GM21447 (cell line): ENCODE measurements at regions not wholly inside any gene's neighbourhood (a gene's known extent, or its start where the extent isn't known, plus 50 kb on each side); places are given as distances from the start of the nearest gene placed in this dataset.

Experiments used
- ATAC-seq: cut with Tn5 transposase; IDR thresholded peaks from one replicate; pipeline ENCODE4 v1.9.1; 2021; ENCODE audit not compliant: unreplicated experiment

GRCh38 chr13:75135325-75135825 lies 346.6 kb downstream of the TBC1D4 start:
- ATAC-seq, result no peak

- ATAC-seq, result no peak
These were observed 349.0 kb downstream of the TBC1D4 start for GRCh38 chr13:75132701-75133695.

- ATAC-seq, result no peak
These were observed 352.6 kb downstream of the TBC1D4 start for GRCh38 chr13:75129331-75129730.

GRCh38 chr13:75124415-75124814 lies 357.6 kb downstream of the TBC1D4 start:
- ATAC-seq, result no peak

GRCh38 chr13:75123428-75123827 lies 358.5 kb downstream of the TBC1D4 start:
- ATAC-seq, result no peak

- no peak for ATAC-seq
These were observed 361.9 kb downstream of the TBC1D4 start for GRCh38 chr13:75120085-75120484.

- ATAC-seq, result no peak
These were observed 366.8 kb downstream of the TBC1D4 start for GRCh38 chr13:75115171-75115570.

GRCh38 chr13:75103976-75104375 lies 378.0 kb downstream of the TBC1D4 start:
- no peak for ATAC-seq

GRCh38 chr13:75102001-75102716 lies 379.8 kb downstream of the TBC1D4 start:
- ATAC-seq, result no peak

GRCh38 chr13:75101348-75101747 lies 380.6 kb downstream of the TBC1D4 start:
- ATAC-seq, result no peak

- no peak for ATAC-seq
These were observed 389.8 kb downstream of the TBC1D4 start for GRCh38 chr13:75092143-75092542.

GRCh38 chr13:75091718-75092117 lies 390.3 kb downstream of the TBC1D4 start:
- ATAC-seq, result no peak

- ATAC-seq, result no peak
These were observed 390.9 kb downstream of the TBC1D4 start for GRCh38 chr13:75090872-75091615.

GRCh38 chr13:75088915-75089314 lies 393.1 kb downstream of the TBC1D4 start:
- no peak for ATAC-seq

- no peak for ATAC-seq
These were observed 402.7 kb downstream of the TBC1D4 start for GRCh38 chr13:75079226-75079625.

- no peak for ATAC-seq
These were observed 405.5 kb downstream of the TBC1D4 start for GRCh38 chr13:75076476-75076875.

- no peak for ATAC-seq
These were observed 408.2 kb downstream of the TBC1D4 start for GRCh38 chr13:75073786-75074185.

GRCh38 chr13:75072891-75073290 lies 409.1 kb downstream of the TBC1D4 start:
- no peak for ATAC-seq

- ATAC-seq, result no peak
These were observed 409.6 kb downstream of the TBC1D4 start for GRCh38 chr13:75072368-75072767.

- ATAC-seq, result no peak
These were observed 410.2 kb downstream of the TBC1D4 start for GRCh38 chr13:75071796-75072195.

- ATAC-seq, result no peak
These were observed 410.6 kb downstream of the TBC1D4 start for GRCh38 chr13:75071395-75071794.
